CMK (cell line): ENCODE measurements at regions not wholly inside any gene's neighbourhood (a gene's known extent, or its start where the extent isn't known, plus 50 kb on each side); places are given as distances from the start of the nearest gene placed in this dataset.
"Not testable (repeated sequence)": the region's sequence is repeated elsewhere in the genome, so short reads cannot be mapped to it uniquely, and the experiment has no call there.

Experiments used
- DNase-seq: peaks from one replicate; pipeline ENCODE4 v3.0.0-alpha.2; 2010; ENCODE audit warnings: low read depth

DNA sequence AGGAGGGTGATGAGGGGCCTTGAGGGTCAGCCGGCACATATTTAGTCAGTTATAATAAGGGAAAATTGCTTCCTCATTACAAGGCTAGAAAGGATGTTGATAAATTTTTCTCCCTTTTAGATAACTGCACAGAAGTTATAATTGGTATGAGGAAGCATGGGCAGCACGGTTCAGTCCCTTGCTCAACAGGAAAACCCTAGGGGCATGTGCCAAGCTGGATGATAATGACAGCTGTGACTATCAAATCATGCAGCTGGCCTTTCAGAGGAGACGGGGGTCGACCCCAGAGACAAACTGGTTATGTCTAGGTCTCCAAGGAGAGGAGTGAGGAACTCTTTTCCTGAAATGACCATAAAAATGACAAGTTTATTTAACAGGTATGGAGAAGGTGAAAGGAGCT is 448.1 kb upstream of the VRK2 start:
- DNase-seq, result no peak

DNA sequence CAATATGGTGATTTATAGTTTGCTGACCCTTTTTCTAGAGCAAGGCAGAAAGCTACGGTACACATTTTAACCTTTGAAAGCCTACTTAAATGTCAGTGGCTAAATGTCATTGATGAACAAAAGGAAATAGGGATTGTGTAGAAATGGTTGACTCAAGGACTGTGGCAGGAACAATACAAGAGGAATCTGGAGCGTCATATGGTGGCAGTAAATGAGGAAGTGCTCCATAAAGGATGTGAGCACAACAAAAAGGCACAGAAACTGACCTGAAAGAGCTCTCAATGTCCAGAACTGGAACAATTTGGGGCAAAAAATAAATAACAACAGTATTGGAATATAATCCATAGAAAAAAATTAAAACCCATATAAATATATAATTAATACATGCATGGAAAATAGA is 443.9 kb upstream of the VRK2 start:
- no peak for DNase-seq

DNA sequence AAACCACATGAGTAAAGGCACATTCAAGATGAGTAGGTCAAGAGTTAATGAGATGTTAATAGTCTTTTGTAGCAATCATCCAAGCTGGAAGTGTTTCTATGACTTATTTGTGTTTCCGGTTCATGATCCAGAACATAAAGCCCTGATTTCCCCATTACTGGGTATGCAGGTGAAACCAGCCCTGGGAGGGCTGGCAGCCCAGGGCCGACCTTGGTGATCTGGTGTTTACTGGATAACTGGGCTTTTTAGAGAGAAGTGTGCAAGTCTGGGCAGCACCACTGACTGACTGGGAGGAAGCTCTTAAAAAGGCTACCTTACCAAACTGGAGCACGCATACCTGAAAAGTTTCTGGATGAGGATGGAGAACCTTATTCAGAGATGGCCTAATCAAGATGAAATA is 431.6 kb upstream of the VRK2 start:
- no peak for DNase-seq

DNA sequence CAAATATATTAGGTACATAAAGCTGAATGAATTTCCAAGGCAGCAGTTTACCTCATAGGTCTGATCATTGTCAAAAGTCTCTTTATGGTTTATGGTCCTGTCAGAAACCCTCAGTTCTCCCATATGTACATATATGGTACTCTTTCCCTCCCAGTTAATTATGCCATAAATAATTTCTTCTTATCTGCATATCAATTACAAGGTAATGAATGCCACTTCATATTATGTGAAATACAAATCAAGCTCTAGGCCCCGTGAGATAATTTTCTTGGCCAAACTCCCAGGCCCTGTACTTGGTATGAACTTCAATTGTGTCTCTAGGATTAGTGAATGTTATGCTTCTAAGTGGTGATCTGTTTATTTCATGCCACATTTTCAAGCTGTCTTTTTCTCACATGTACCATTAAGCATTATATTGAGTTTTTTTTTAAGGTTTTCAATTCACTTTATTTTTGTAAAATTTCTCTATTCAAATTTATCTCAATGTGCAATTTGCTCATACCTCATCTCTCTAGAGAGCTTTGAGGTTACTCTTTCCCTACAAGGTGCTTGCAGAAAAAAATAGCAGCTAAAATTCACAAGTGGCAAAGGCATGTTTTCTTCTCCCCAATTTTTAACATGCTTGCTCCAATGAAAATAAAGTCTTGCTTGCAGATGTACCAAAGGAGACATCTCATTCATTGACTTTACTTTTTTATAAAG is 430.6 kb upstream of the VRK2 start:
- no peak for DNase-seq

GRCh38 chr2:57617318-57617717 is 429.3 kb upstream of the VRK2 start:
- DNase-seq, result no peak

GRCh38 chr2:57621122-57621663 is 425.4 kb upstream of the VRK2 start:
- no peak for DNase-seq

GRCh38 chr2:57622009-57622408 is 424.6 kb upstream of the VRK2 start:
- no peak for DNase-seq

GRCh38 chr2:57656198-57656597 is 390.4 kb upstream of the VRK2 start:
- no peak for DNase-seq

GRCh38 chr2:57669570-57669969 is 377.0 kb upstream of the VRK2 start:
- no peak for DNase-seq

GRCh38 chr2:57674025-57674424 is 372.6 kb upstream of the VRK2 start:
- no peak for DNase-seq

DNA sequence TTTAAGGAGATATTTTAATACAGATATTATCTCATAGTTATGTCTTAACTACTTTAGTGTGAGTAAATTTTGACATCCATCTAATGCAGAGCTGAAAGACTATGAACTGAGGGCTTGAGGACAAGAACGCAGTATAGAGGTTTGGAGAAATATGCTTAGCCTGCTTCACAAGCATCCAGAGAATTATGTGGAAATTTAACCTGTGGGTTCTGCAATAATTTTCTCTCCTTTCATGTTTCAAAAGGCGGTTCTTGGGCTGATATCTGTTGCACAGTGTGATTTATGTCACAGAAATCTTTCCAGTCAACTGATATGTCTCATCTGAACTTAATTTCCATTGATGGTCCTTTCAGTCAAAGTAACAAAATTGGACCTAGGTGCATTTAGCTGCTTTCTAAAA is 371.9 kb upstream of the VRK2 start:
- no peak for DNase-seq

DNA sequence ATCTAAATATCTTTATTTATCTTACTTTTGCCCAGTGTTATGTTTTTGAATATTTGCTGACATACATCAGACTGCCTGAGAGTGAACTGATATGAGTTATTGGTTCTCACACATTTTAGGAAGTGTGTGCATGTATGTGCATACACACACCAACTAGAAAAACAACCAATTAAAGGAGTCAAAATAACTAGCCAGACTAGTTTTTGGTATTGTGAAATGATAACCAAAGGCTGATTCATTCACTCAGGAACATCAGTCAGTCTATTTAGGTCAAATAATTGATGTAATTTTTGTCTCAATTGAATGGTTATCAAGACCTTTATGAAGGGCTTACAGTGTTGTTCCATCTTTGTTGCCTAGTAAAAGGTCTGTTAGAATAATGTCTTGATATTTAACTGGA is 369.3 kb upstream of the VRK2 start:
- DNase-seq, result no peak

DNA sequence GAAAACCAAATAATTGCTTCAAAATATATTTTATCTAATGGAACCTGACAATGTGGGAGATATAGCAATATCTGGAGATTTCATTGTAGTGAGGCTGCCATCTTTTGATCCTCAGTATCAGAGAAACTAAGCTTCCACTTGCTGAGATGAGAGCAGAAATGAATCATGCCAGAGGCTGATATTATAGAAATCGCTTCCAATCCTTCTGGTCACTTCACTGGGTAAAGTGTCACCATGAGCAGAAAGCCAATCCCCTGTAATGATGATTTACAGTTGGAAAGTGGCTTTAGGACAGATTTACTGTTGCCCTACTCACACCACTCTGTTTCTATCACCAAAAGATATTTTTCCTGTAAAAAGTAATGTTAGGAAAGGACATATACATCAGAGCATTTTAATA is 365.0 kb upstream of the VRK2 start:
- DNase-seq, result no peak

GRCh38 chr2:57685032-57685431 is 361.6 kb upstream of the VRK2 start:
- no peak for DNase-seq

GRCh38 chr2:57692395-57692794 is 354.2 kb upstream of the VRK2 start:
- no peak for DNase-seq

DNA sequence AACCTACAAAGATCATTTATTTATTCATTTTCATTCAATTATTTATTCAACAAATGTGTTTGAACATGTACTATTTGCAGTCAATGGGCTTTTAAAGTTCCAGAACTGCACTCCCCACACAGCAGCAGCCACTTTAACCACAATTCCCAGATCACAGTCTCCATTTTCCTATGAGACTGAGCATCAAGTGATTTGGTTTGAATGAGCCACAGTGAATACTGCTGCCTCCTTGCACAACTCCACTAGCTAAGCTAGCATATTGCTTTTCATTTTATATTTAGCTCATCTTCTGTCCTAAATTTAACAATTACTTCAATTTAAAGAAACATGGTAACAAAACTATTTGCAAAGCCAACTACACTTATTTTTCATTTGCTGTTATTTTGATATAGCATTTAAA is 353.4 kb upstream of the VRK2 start:
- no peak for DNase-seq

- DNase-seq, result no peak
Observed at GRCh38 chr2:57693965-57694364, 352.6 kb upstream of the VRK2 start.

DNA sequence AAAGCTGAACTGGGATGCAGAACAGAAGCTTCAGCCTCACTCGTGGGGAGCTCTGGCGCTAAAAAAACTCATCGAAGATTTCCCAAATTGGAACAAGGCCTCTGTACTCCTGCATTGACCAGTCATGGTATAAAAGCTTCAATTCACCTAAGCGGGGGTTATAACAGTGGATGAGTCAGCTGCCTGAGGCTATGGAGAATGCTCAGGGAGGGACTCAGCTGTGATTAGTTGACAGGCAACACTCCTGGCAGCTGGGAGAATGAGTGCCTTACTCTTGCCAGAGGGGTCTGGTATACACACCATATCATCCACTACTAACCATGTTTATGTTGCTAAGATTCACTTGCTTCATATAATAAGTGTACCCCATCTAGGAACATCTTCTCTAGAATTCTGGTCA is 350.6 kb upstream of the VRK2 start:
- DNase-seq, result no peak

DNA sequence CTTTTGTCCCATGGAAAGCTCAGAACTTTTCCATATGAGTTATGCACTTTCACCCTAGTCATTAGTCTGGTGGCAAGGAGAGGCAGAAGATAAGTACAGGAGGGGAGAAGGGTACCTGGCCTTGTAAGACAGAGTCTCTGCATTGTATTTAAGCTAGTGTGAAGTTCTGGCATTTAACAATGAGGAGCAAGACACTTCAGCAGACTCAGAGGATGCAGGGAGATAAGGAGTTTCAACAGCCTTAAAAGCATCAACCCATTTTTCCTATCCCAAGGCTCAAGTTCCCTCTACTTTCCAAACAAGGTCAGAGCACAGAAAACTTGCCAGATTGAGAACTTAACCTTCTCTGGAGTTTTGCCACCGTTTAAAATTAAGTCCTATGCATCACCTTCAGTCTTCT is 348.2 kb upstream of the VRK2 start:
- DNase-seq, result no peak

GRCh38 chr2:57698935-57699449 is 347.6 kb upstream of the VRK2 start:
- DNase-seq, result no peak

DNA sequence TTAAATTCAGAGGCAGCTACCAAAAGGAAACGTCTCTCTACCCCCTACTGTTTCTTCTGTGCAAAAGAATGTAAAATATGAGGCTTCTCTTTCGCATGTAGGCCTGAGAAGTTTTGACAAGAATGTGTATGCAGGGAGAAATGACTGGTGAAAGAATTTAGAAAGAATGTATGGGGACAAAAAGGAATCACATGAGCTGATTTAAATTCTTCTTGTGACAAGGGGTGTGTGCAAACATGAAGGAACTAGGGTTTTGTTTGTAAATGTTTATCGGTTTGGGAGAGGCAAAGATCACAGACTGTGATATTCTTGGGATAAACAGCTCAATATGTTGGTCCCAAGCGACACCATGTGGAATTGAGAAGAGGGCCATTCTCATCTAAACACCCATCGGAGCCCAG is 345.2 kb upstream of the VRK2 start:
- no peak for DNase-seq

DNA sequence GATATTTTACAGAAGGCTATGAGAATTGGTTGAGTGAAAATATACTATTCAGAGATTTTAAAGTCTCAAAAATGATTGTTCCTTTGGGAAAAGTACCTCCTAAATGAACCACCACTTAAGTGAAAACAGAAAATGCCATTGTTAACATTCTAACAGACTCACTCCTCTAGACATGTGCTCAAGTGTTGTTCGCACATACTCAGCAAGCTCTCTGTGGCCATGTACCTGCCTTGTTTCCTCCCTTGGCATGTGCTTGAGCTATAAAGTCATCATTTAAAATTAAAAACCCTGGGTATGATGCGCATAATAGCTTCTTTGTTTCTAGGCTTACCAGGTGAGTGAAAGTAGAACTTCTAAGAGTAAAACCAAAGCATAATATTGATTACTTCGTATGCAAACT is 343.2 kb upstream of the VRK2 start:
- no peak for DNase-seq

- DNase-seq, result not testable (repeated sequence)
Observed at GRCh38 chr2:57707794-57708193, 338.8 kb upstream of the VRK2 start.

GRCh38 chr2:57711991-57712390 is 334.6 kb upstream of the VRK2 start:
- DNase-seq, result no peak
